ENCODE measurements at regions not wholly inside any gene's neighbourhood (a gene's known extent, or its start where the extent isn't known, plus 50 kb on each side); places are given as distances from the start of the nearest gene placed in this dataset.

- no peak overlapping the region for H3K27ac Mint-ChIP-seq
- no peaks in the 10 kb centered on the region for H3K9me3 Mint-ChIP-seq
- no peaks in the 10 kb centered on the region for H3K27me3 Mint-ChIP-seq (ENCODE audit: low read depth)
- H3K36me3 Mint-ChIP-seq = no peaks in the 10 kb centered on the region
- peaks cover 40% of the 10 kb centered on the region for H3K4me1 Mint-ChIP-seq
- peak in 1 of 2 experiments; percentile 39 for DNase-seq (ENCODE audit: low spot score in 2 of 2, unreplicated experiment in 2 of 2)
- no peak for TF ChIP-seq CTCF (IDR thresholded peaks at IDR 0.05; ENCODE audit: unreplicated experiment)
- peak overlapping the region; percentile 10 for H3K4me3 Mint-ChIP-seq
These were observed 418.1 kb upstream of the ARGLU1 start for GRCh38 chr13:106986033-106986484.

- peaks cover 40% of the 10 kb centered on the region for H3K4me1 Mint-ChIP-seq
- no peak overlapping the region for H3K4me3 Mint-ChIP-seq
- no peak for DNase-seq (ENCODE audit: low spot score in 2 of 2, unreplicated experiment in 2 of 2)
- H3K27ac Mint-ChIP-seq = no peak overlapping the region
- no peak for TF ChIP-seq CTCF (IDR thresholded peaks at IDR 0.05; ENCODE audit: unreplicated experiment)
- H3K36me3 Mint-ChIP-seq = no peaks in the 10 kb centered on the region
- no peaks in the 10 kb centered on the region for H3K9me3 Mint-ChIP-seq
- no peaks in the 10 kb centered on the region for H3K27me3 Mint-ChIP-seq (ENCODE audit: low read depth)
These were observed 417.5 kb upstream of the ARGLU1 start for GRCh38 chr13:106985481-106985880.

GRCh38 chr13:106981051-106981450, 413.1 kb upstream of the ARGLU1 start:
- TF ChIP-seq CTCF (IDR thresholded peaks at IDR 0.05; ENCODE audit: unreplicated experiment) = no peak
- Mint-ChIP-seq H3K27ac (no peak overlapping the region), H3K27me3 (ENCODE audit: low read depth) (peaks cover 3% of the 10 kb centered on the region), H3K36me3 (no peaks in the 10 kb centered on the region), H3K4me1 (peaks cover 13% of the 10 kb centered on the region), H3K4me3 (no peak overlapping the region), H3K9me3 (no peaks in the 10 kb centered on the region)
- DNase-seq (ENCODE audit: low spot score in 2 of 2, unreplicated experiment in 2 of 2) = no peak

- Mint-ChIP-seq H3K9me3 (peaks cover 13% of the 10 kb centered on the region), H3K27me3 (ENCODE audit: low read depth) (peaks cover 14% of the 10 kb centered on the region), H3K27ac (no peak overlapping the region), H3K4me3 (no peak overlapping the region), H3K4me1 (peaks cover 12% of the 10 kb centered on the region), H3K36me3 (peaks cover 1% of the 10 kb centered on the region)
- TF ChIP-seq CTCF (IDR thresholded peaks at IDR 0.05; ENCODE audit: unreplicated experiment) = no peak
- DNase-seq (ENCODE audit: low spot score in 2 of 2, unreplicated experiment in 2 of 2) = no peak
These were observed 399.5 kb upstream of the ARGLU1 start for GRCh38 chr13:106967391-106967790.

- no peak for TF ChIP-seq CTCF (IDR thresholded peaks at IDR 0.05; ENCODE audit: unreplicated experiment)
- H3K9me3 Mint-ChIP-seq = peaks cover 10% of the 10 kb centered on the region
- no peak for DNase-seq (ENCODE audit: low spot score in 2 of 2, unreplicated experiment in 2 of 2)
- peaks cover 1% of the 10 kb centered on the region for H3K36me3 Mint-ChIP-seq
- peaks cover 1% of the 10 kb centered on the region for H3K27me3 Mint-ChIP-seq (ENCODE audit: low read depth)
- H3K4me1 Mint-ChIP-seq = peaks cover 32% of the 10 kb centered on the region
- H3K4me3 Mint-ChIP-seq = no peak overlapping the region
- H3K27ac Mint-ChIP-seq = peak overlapping the region; percentile 58
These were observed 395.2 kb upstream of the ARGLU1 start for GRCh38 chr13:106963151-106963550.

- no peak for DNase-seq (ENCODE audit: low spot score in 2 of 2, unreplicated experiment in 2 of 2)
- Mint-ChIP-seq H3K36me3 (no peaks in the 10 kb centered on the region), H3K27ac (no peak overlapping the region), H3K4me1 (peaks cover 32% of the 10 kb centered on the region), H3K27me3 (ENCODE audit: low read depth) (peaks cover 5% of the 10 kb centered on the region), H3K4me3 (no peak overlapping the region), H3K9me3 (peaks cover under 1% of the 10 kb centered on the region)
- TF ChIP-seq CTCF (IDR thresholded peaks at IDR 0.05; ENCODE audit: unreplicated experiment) = no peak
These were observed 393.7 kb upstream of the ARGLU1 start for GRCh38 chr13:106961651-106962050.
